B cell (primary cell): ENCODE measurements at regions not wholly inside any gene's neighbourhood (a gene's known extent, or its start where the extent isn't known, plus 50 kb on each side); places are given as distances from the start of the nearest gene placed in this dataset.

Experiments
- ATAC-seq: fragments of 200-7000 bp; cut with Tn5 transposase; one replicate; pipeline ENCODE4 v1.10.0; 2021; ENCODE audit warnings: low read depth, mild to moderate bottlenecking, moderate number of reproducible peaks, moderate library complexity
- CTCF ChIA-PET: fragments of 350-600 bp; sonication (Branson Sonifier 250); formaldehyde crosslinking; loops from one replicate; lab custom pipeline; 2021; ENCODE audit warnings: antibody characterized with exemption, inconsistent platforms; lab: Charles Lee
- POLR2A ChIA-PET: fragments of 350-600 bp; sonication (Branson Sonifier 250); formaldehyde crosslinking; loops from one replicate; lab custom pipeline; 2021; ENCODE audit warnings: antibody characterized with exemption; lab: Charles Lee
- DNase-seq: peaks from one replicate; pipeline ENCODE4 v3.0.0; 2013
- H2AFZ ChIP-seq: 2 replicates; pipeline ENCODE4 v1.6.1; 2012; ENCODE audit warnings: mild to moderate bottlenecking, low read depth, low read length; ENCODE audit not compliant: insufficient read depth, poor library complexity, severe bottlenecking
- H3K27ac ChIP-seq, 2 donors: 1 replicate in 1 of 2; 2 replicates in 1 of 2; pipeline ENCODE4 v1.5.1; 2012 to 2013; ENCODE audit warnings: low read length in 2 of 2, mild to moderate bottlenecking in 2 of 2, moderate library complexity in 1 of 2
- H3K27me3 ChIP-seq, 4 experiments: fragments of 200-600 bp in 1 of 4; sonication (generic) in 1 of 4; replicated peaks in 1 of 4; 1 replicate in 2 of 4; 2 replicates in 2 of 4; pipeline versions ENCODE4 v1.6.1 to v1.7.0; 2013 to 2016; ENCODE audit warnings: low read length in 3 of 4, mild to moderate bottlenecking in 2 of 4, mixed read lengths in 1 of 4, moderate library complexity in 1 of 4; ENCODE audit not compliant: insufficient read depth in 4 of 4, control insufficient read depth in 3 of 4; ENCODE audit errors: control extremely low read depth in 1 of 4
- H3K36me3 ChIP-seq, 2 experiments: replicated peaks in 1 of 2; 1 replicate in 1 of 2; 2 replicates in 1 of 2; pipeline versions ENCODE4 v1.6.1 to v1.7.1; 2013; ENCODE audit warnings: low read length in 1 of 2; ENCODE audit not compliant: insufficient read depth in 2 of 2, control insufficient read depth in 1 of 2; ENCODE audit errors: control extremely low read depth in 1 of 2, extremely low read depth in 1 of 2
- H3K4me1 ChIP-seq, 2 donors: fragments of 200-600 bp in 1 of 2; sonication (generic) in 1 of 2; 1 replicate in 1 of 2; 2 replicates in 1 of 2; pipeline versions ENCODE4 v1.5.1 to v1.6.1; 2013 to 2017; ENCODE audit warnings: low read length in 2 of 2; ENCODE audit not compliant: control insufficient read depth in 2 of 2, insufficient read depth in 2 of 2
- H3K4me2 ChIP-seq: replicated peaks from 2 replicates; pipeline ENCODE3; 2012; ENCODE audit warnings: mild to moderate bottlenecking, low read depth, low read length; ENCODE audit not compliant: poor library complexity, severe bottlenecking
- H3K4me3 ChIP-seq, 5 experiments: fragments of 200-600 bp in 1 of 5; sonication (generic) in 1 of 5; 1 replicate in 3 of 5; 2 replicates in 2 of 5; pipeline versions ENCODE4 v1.5.1 to v1.7.0; 2011 to 2016; ENCODE audit warnings: low read length in 4 of 5, mild to moderate bottlenecking in 4 of 5, low read depth in 2 of 5, control low read depth in 1 of 5, moderate library complexity in 1 of 5; ENCODE audit not compliant: insufficient read depth in 1 of 5; ENCODE audit errors: control extremely low read depth in 1 of 5, extremely low read depth in 1 of 5
- H3K79me2 ChIP-seq: fragments of 200-600 bp; sonication (generic); one replicate; pipeline ENCODE4 v1.6.0; 2016; ENCODE audit warnings: low read length; ENCODE audit not compliant: control insufficient read depth, insufficient read depth
- H3K9ac ChIP-seq: fragments of 200-600 bp; sonication (generic); 2 replicates; pipeline ENCODE4 v1.6.1; 2017; ENCODE audit warnings: mild to moderate bottlenecking, low read length, moderate library complexity
- H3K9me3 ChIP-seq, 3 donors: one replicate each; pipeline versions ENCODE4 v1.6.1 to v1.7.1; 2013; ENCODE audit warnings: low read length in 2 of 3; ENCODE audit not compliant: control insufficient read depth in 2 of 3, insufficient read depth in 1 of 3; ENCODE audit errors: control extremely low read depth in 1 of 3
- H4K20me1 ChIP-seq: 2 replicates; pipeline ENCODE4 v1.6.0; 2012; ENCODE audit warnings: mild to moderate bottlenecking, low read length; ENCODE audit not compliant: insufficient read depth, control insufficient read depth, poor library complexity, severe bottlenecking
- H3K27ac Mint-ChIP-seq: one replicate; pipeline ENCODE4 v1.8.0; 2021; ENCODE audit warnings: mixed read lengths
- H3K27me3 Mint-ChIP-seq: one replicate; pipeline ENCODE4 v1.8.0; 2021; ENCODE audit warnings: mixed read lengths
- H3K4me1 Mint-ChIP-seq: one replicate; pipeline ENCODE4 v1.8.0; 2021; ENCODE audit warnings: mixed read lengths
- H3K4me3 Mint-ChIP-seq: one replicate; pipeline ENCODE4 v1.8.0; 2021; ENCODE audit warnings: mixed read lengths
- H3K9me3 Mint-ChIP-seq: one replicate; pipeline ENCODE4 v1.8.0; 2022; ENCODE audit warnings: mixed read lengths; ENCODE audit not compliant: insufficient read depth
- CTCF ChIP-seq: fragments of 200-600 bp; IDR thresholded peaks from one replicate; pipeline ENCODE4 v1.8.0; 2022; ENCODE audit warnings: antibody characterized with exemption, mild to moderate bottlenecking
- EZH2 ChIP-seq: IDR thresholded peaks from 2 replicates; pipeline ENCODE4 v1.6.1; 2012; ENCODE audit warnings: borderline replicate concordance, low read depth, mild to moderate bottlenecking, moderate library complexity, low read length; ENCODE audit not compliant: insufficient read depth, poor library complexity, severe bottlenecking
- WGBS: methylation state at CpG from one replicate; pipeline ENCODE4 v1.1.5; 2013; ENCODE audit warnings: missing lambda C conversion rate; ENCODE audit not compliant: insufficient coverage; 5-methylcytosine and 5-hydroxymethylcytosine counted together
- intact Hi-C: fragments of 100-400 bp; cut with micrococcal nuclease; formaldehyde crosslinking; loops from one replicate; pipeline ENCODE4 v1.10.0; 2022

GRCh38 chr4:177105536-177105935 is 204.1 kb upstream of the NEIL3 start:
- Histone ChIP-seq H4K20me1 (no peaks in the 10 kb centered on the region), H3K9me3 (no peaks in the 10 kb centered on the region), H3K79me2 (no peaks in the 10 kb centered on the region), H3K27me3 (no peaks in the 10 kb centered on the region), H3K9ac (no peak overlapping the region), H3K4me1 (no peaks in the 10 kb centered on the region), H3K4me3 (no peak overlapping the region), H3K4me2 (no peak overlapping the region), H3K27ac (no peak overlapping the region), H3K36me3 (no peaks in the 10 kb centered on the region), H2AFZ (no peak overlapping the region)
- no peak overlapping the region for H3K4me3 Mint-ChIP-seq
- WGBS: 96% methylated on average over 2 of the region's 6 CpGs
- ATAC-seq: no peak
- POLR2A ChIA-PET: no interaction called here
- DNase-seq: no peak
- H3K27me3 Mint-ChIP-seq: no peaks in the 10 kb centered on the region
- no peak overlapping the region for H3K27ac Mint-ChIP-seq
- CTCF ChIA-PET: no interaction called here
- intact Hi-C loops: no loop called here
- TF ChIP-seq CTCF (no peak), EZH2 (no peak)
- no peaks in the 10 kb centered on the region for H3K4me1 Mint-ChIP-seq
- H3K9me3 Mint-ChIP-seq: no peaks in the 10 kb centered on the region

GRCh38 chr4:177107288-177107921 is 202.3 kb upstream of the NEIL3 start:
- ATAC-seq (no peak), DNase-seq (no peak)
- Histone ChIP-seq H3K9ac (no peak overlapping the region), H3K9me3 (peaks cover 0 to 5% (median 0%) of the 10 kb centered on the region in 3 donors), H3K27me3 (no peaks in the 10 kb centered on the region), H2AFZ (no peak overlapping the region), H3K4me1 (no peaks in the 10 kb centered on the region), H4K20me1 (no peaks in the 10 kb centered on the region), H3K4me3 (no peak overlapping the region), H3K27ac (no peak overlapping the region), H3K36me3 (no peaks in the 10 kb centered on the region), H3K4me2 (no peak overlapping the region), H3K79me2 (no peaks in the 10 kb centered on the region)
- Mint-ChIP-seq H3K9me3 (no peaks in the 10 kb centered on the region), H3K4me1 (no peaks in the 10 kb centered on the region), H3K4me3 (no peak overlapping the region), H3K27ac (no peak overlapping the region), H3K27me3 (no peaks in the 10 kb centered on the region)
- TF ChIP-seq CTCF: no peak
- TF ChIP-seq EZH2: no peak
- no CpG with 5 or more reads among the region's 4 CpGs for WGBS
- CTCF ChIA-PET: no interaction called here
- intact Hi-C loops: no loop called here
- POLR2A ChIA-PET: no interaction called here
